Activated naive CD4-positive, alpha-beta T cell treated with Interleukin-2 at 50 U/mL for 16 hours (primary cell): ENCODE measurements at regions not wholly inside any gene's neighbourhood (a gene's known extent, or its start where the extent isn't known, plus 50 kb on each side); places are given as distances from the start of the nearest gene placed in this dataset.
A peak's percentile ranks its signal among the peaks of the same experiment; 100 is the strongest.
"Not testable (repeated sequence)": the region's sequence is repeated elsewhere in the genome, so short reads cannot be mapped to it uniquely, and the experiment has no call there.

ENCODE experiments used
- DNase-seq: peaks from one replicate; pipeline ENCODE4 v3.0.0-alpha.2; 2020

- no peak for DNase-seq
Measured at GRCh38 chr4:3936184-3936583, 170.0 kb downstream of the ADRA2C start.

- not testable (repeated sequence) for DNase-seq
Measured at GRCh38 chr4:3937849-3938562, 171.8 kb downstream of the ADRA2C start.

DNA sequence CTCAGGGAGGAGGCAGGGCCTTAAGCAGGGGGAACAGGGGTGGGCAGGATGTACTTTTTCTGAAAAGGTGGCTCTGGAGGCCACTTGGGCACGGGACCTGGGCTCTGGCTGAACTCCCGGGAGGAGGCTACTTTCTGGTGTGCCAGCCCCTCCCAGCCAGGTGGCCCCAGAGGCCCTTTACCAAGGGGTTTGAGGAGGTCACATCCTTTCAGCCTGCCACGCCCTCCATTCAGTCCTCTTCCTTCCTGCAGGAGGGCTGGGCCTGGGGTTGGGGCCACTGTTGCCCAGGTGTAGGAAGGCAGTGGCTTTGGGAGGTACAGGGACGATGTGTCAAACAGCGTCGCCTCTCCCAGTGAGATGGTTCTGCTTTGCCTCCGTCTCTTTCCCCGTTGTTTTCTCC lies 172.5 kb downstream of the ADRA2C start:
- not testable (repeated sequence) for DNase-seq

DNA sequence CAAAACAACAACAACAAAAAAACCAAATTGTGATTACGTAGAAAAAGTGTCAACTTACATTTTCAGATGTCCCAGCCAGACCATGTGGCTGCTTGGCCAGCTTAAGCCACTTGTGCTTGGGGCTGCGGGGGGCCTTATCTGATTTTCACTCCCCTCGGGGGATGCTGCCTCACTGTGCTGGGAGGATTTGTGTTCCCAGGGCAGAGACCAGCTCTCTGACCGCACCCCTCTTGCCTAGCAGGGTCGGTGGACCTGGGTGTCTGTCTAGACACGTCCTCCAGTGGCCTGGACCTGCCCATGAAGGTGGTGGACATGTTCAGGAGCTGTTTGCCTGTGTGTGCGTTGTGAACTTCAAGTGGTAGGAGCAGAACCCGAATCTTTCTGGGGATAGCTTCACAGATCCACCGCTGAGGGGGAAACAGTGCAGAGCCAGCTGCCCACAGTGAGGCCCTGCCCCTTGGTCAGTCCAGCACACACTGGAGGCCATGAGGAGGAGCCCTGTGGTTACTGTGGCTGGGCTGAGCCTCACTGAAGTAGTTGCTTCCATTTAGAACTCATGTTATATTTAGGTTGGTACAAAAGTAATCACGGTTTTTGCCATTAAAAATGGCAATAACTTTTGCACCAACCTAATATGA lies 173.9 kb downstream of the ADRA2C start:
- DNase-seq, result not testable (repeated sequence)

DNA sequence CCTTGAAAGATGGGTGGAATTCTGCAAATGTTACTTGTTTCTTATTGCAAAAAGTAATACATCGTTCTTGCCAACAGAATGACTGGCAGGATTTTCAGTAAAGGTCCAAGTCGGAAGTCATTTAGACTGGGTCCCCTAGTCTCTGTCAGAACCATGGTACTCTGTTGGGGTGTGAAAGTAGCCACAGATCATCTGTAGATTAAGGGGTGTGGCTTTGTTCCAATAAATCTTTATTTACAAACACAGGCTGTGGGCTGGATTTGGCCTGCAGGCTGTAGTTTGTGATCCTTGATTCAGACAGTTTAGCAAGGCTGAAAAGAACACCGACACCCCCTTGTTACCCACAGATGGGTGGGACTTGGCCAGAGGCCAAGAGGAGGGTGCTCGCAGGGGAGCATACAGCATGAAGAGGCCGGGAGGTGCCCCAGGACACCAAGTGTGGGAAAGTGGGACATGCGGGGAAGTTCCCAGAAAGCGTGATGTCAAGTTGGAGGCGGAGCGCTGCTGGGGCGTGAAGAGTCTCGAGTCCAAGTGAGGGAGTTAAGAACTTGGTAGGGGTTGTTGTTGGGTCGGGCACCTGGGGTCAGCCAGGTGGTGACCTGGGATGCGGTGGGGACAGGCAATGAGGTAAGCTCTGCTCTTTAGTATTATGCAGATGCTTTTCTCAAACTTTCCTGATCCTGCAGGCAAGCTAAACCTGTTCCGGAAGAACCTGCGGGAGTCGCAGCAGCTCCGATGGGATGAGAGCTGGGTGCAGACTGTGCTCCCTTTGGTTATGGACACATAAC lies 175.7 kb downstream of the ADRA2C start:
- DNase-seq, result not testable (repeated sequence)

GRCh38 chr4:3942569-3942971 lies 176.4 kb downstream of the ADRA2C start:
- DNase-seq, result peak; percentile 50

- DNase-seq, result not testable (repeated sequence)
Measured at GRCh38 chr4:3943051-3943450, 176.9 kb downstream of the ADRA2C start.

GRCh38 chr4:3945511-3946290 lies 179.5 kb downstream of the ADRA2C start:
- DNase-seq, result no peak

- not testable (repeated sequence) for DNase-seq
Measured at GRCh38 chr4:3946553-3946952, 180.4 kb downstream of the ADRA2C start.

DNA sequence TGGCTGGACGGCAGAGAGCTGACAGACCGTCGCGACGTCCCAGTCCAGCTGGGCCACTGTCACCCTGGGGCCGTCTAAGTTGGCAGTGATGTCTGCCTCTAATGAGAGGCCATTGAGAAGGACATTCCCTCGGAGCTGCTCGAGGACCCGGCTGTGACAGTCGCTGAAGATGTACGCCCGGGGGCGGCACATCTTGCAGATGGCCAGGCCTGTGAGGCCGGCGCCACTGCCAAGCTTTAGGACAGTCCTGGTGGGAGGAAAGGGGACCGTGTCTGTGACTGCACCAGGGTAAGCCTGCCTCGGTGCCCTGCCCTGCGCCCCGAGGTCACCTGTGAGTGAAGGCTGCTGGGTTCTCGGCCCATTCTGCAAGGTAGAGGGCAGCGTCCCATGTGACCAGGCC lies 181.6 kb downstream of the ADRA2C start:
- DNase-seq, result not testable (repeated sequence)

DNA sequence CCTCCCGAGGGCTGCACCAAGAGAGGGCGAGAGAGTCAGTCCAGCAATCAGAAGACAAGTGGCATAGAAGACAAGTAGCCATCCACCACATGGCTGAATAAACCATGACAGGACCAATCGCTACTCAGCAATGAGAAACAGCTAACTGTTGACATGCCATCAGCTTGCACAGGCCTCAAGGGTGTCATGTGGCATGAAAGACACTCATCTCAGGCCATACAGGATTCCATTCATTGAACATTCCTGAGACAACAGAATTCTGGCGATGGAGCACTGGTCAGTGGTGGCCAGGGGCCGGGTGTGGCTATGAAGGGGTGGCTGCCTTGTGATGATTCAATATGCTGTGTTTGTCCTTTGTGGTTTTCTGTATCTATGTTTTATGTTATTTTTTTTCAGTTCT lies 182.0 kb downstream of the ADRA2C start:
- not testable (repeated sequence) for DNase-seq

DNA sequence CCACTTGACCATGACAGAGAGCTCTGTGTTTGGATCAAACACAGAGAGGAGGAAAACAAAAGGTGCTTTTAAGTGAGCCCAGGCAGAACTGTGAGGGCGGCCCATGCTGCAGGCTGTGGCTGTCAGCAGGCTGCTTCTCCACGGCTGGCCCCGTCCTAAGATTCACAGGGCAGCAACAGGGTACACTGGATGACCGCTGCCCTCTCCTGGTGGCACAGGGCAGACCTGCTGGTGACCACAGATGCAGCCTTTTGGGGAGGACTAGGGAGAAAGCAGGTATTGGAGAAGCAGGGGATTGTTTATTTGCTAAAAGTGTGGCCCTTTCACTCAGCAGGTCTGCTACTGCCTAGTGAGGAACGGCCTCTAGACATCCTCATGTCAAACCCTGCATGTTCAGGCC lies 183.7 kb downstream of the ADRA2C start:
- DNase-seq, result peak; percentile 14

- not testable (repeated sequence) for DNase-seq
Measured at GRCh38 chr4:3952443-3953139, 186.4 kb downstream of the ADRA2C start.

DNA sequence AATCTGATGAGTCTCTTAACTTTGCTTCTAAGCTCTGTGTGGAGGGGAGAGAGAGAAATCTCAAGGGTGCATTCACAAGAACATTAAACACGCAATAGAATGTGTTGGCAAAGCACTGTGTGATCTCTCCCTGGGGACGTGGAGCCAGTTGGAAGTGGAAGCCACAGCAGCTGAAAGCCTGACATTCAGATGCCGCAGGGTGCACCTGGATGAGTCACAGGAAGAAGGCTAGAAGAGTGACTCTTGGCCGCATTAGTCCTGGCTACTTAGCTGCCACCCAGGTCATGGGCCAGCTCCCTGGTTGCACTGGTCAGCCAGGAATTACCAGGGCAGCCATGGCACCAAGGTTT lies 186.9 kb downstream of the ADRA2C start:
- not testable (repeated sequence) for DNase-seq

DNA sequence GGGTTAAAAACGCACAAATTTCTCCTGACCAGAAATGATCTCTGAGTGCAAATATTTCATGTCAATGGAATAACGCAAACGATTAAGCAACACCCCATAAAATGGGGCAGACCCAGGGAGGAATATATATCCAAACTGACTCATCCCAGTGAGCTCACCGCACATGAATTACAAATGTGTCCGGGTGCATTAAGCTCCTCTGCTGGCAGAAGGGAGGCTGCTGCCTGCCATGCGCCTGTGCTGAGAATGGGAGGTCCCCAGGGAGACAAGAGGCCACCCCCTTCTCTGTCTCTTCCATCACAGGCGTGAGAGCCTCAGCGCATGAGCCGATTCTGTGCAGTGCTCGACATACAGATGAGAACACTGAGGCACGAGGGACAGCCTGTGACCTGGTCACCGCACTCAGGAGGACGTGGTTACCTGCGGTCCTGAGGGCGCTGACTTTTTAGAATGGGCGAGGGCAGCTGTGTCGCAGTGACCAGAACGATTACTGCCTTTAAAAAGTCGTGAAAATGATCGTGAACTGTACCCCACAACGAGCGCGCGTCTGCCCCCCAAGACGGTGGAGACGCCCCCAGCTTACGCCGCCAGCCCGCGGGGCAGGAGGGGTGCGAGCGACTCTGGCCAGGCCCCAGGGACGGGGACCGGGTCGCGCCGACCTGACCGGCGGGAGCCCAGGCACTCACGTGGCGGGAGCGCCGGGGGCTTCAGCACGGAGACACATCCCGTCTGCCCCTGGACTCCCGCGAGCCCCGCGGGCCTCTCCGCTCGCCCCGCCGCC lies 188.5 kb downstream of the ADRA2C start:
- DNase-seq, result peak; percentile 76

DNA sequence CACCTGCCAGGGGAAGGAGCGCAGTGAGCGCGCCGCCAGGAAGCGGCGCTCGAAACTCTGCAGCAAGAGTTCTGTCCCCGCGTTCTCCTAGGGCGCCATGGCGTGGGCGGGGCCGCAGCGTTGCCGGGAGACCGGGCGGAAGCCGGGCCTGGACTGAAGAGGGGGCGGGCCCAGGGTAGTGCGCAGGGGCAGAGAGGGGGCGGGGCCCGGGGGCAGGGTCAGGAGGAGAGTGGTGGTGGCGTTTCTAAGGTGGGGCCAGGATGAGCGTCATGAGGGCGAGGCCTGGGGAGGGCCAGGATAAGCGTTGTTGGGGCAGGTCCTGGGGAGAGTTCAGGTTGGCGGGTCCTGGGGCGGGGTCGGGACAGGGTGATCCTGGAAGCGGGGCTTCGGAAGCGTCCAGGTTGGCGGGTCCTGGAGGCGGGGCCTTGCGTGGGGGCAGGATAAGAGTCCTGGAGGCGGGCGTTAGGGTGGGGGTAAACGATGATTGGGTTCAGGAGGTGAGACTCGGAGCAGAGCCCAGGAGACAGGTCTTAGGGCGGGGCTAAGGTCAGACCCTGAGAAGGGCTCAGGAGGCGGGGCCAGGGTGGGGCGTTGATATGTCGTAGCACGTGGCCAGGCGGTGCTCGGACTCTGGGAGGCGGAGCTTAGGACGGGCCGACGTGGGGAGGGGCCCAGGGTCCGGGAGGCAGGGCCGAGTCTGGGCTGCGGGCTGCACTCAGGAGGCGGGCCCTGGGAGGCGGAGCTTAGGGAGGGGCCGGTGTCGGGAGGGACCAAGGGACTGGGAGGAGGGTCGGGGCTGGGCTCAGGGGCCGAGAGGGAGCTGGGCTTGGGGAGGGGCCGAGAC lies 189.4 kb downstream of the ADRA2C start:
- DNase-seq, result peak; percentile 99

GRCh38 chr4:3956165-3956867 lies 190.1 kb downstream of the ADRA2C start:
- DNase-seq, result not testable (repeated sequence)

DNA sequence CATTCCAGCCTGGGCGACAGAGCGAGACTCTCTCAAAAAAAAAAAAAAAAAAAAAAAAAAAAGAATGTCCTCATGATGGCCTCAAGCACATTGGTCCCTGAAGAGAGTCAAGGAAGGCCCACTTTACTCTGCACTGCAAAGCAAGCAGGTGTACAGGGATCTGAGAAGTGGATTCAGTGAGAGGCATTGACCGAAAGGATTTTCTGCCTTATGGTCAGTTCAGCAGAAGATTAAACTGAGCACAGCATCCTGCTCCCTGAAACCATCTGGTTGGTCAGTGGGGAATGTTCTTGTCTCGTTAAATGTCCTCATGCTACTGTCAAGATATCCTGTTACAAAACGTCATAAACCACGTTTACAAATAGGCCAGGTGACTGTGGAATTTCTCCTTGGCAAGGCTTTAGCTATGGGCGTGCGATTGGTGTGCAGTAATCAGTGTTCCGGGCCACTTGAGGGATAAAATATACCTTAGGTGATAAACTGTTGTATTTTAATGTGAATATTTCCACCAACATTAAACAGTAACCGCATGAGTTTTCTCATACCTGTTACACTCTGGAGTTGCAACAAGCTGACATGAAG lies 195.0 kb downstream of the ADRA2C start:
- not testable (repeated sequence) for DNase-seq

- not testable (repeated sequence) for DNase-seq
Measured at GRCh38 chr4:3964572-3965278, 198.5 kb downstream of the ADRA2C start.
